CD4-positive, alpha-beta memory T cell (primary cell): ENCODE measurements at regions not wholly inside any gene's neighbourhood (a gene's known extent, or its start where the extent isn't known, plus 50 kb on each side); places are given as distances from the start of the nearest gene placed in this dataset.
"Not testable (repeated sequence)": the region's sequence is repeated elsewhere in the genome, so short reads cannot be mapped to it uniquely, and the experiment has no call there.

Source experiments
- CTCF ChIA-PET: fragments of 350-600 bp; sonication (Branson Sonifier 250); formaldehyde crosslinking; loops from one replicate; lab custom pipeline; 2021; ENCODE audit warnings: inconsistent platforms; ENCODE audit not compliant: partially characterized antibody; lab: Charles Lee
- POLR2A ChIA-PET: fragments of 350-600 bp; sonication (Branson Sonifier 250); formaldehyde crosslinking; loops from one replicate; lab custom pipeline; 2021; ENCODE audit not compliant: partially characterized antibody; lab: Charles Lee
- DNase-seq, 5 donors: peaks; one replicate each; pipeline versions ENCODE4 v3.0.0 to v3.0.0-alpha.2; 2020 to 2022; ENCODE audit warnings: mixed read lengths in 1 of 5
- H3K27ac ChIP-seq: one replicate; pipeline ENCODE4 v1.7.0; 2013; ENCODE audit warnings: low read depth, low read length
- H3K27me3 ChIP-seq: 2 replicates; pipeline ENCODE4 v1.7.0; 2013; ENCODE audit warnings: mild to moderate bottlenecking, low read length, moderate library complexity; ENCODE audit not compliant: insufficient read depth
- H3K36me3 ChIP-seq: 2 replicates; pipeline ENCODE4 v1.7.0; 2013; ENCODE audit warnings: mild to moderate bottlenecking, low read length, moderate library complexity; ENCODE audit not compliant: insufficient read depth
- H3K4me1 ChIP-seq: 2 replicates; pipeline ENCODE4 v1.7.0; 2013; ENCODE audit warnings: mild to moderate bottlenecking, low read length, moderate library complexity; ENCODE audit not compliant: insufficient read depth
- H3K4me3 ChIP-seq, 2 donors: one replicate each; pipeline ENCODE4 v1.7.0; 2013; ENCODE audit warnings: low read length in 2 of 2, mild to moderate bottlenecking in 1 of 2
- H3K9me3 ChIP-seq, 2 donors: one replicate each; pipeline ENCODE4 v1.7.0; 2013; ENCODE audit warnings: low read length in 2 of 2, control low read depth in 1 of 2; ENCODE audit not compliant: control insufficient read depth in 1 of 2
- H3K27ac Mint-ChIP-seq, 7 donors: one replicate each; pipeline ENCODE4 v1.8.0; 2020 to 2021; ENCODE audit warnings: mixed read lengths in 7 of 7, mild to moderate bottlenecking in 6 of 7, inconsistent platforms in 3 of 7, moderate library complexity in 3 of 7
- H3K27me3 Mint-ChIP-seq, 2 donors: one replicate each; pipeline ENCODE4 v1.8.0; 2020 to 2021; ENCODE audit warnings: mixed read lengths in 2 of 2
- H3K36me3 Mint-ChIP-seq, 2 donors: one replicate each; pipeline ENCODE4 v1.8.0; 2020 to 2021; ENCODE audit warnings: mixed read lengths in 2 of 2, inconsistent platforms in 1 of 2, mild to moderate bottlenecking in 1 of 2
- H3K4me1 Mint-ChIP-seq, 4 donors: one replicate each; pipeline ENCODE4 v1.8.0; 2020 to 2021; ENCODE audit warnings: mixed read lengths in 4 of 4, mild to moderate bottlenecking in 1 of 4
- H3K4me3 Mint-ChIP-seq, 8 donors: one replicate each; pipeline ENCODE4 v1.8.0; 2020 to 2021; ENCODE audit warnings: mixed read lengths in 8 of 8, mild to moderate bottlenecking in 7 of 8, moderate library complexity in 6 of 8, inconsistent platforms in 3 of 8
- H3K9me3 Mint-ChIP-seq, 8 donors: one replicate each; pipeline ENCODE4 v1.8.0; 2020 to 2021; ENCODE audit warnings: mixed read lengths in 8 of 8, mild to moderate bottlenecking in 5 of 8, inconsistent platforms in 3 of 8, moderate library complexity in 1 of 8
- intact Hi-C: fragments of 100-400 bp; cut with micrococcal nuclease; formaldehyde crosslinking; loops from one replicate; pipeline ENCODE4 v1.15.1; 2023

GRCh38 chr2:212894026-212894425 lies 257.4 kb downstream of the IKZF2 start:
- Histone ChIP-seq H3K4me3 (no peak overlapping the region), H3K36me3 (no peaks in the 10 kb centered on the region), H3K4me1 (no peaks in the 10 kb centered on the region), H3K27me3 (no peaks in the 10 kb centered on the region), H3K27ac (no peak overlapping the region), H3K9me3 (no peaks in the 10 kb centered on the region)
- intact Hi-C loops, result no loop called here
- ChIA-PET POLR2A (no interaction called here), CTCF (no interaction called here)
- Mint-ChIP-seq H3K9me3 (no peaks in the 10 kb centered on the region), H3K27ac (no peak overlapping the region), H3K4me3 (no peak overlapping the region), H3K27me3 (no peaks in the 10 kb centered on the region), H3K36me3 (no peaks in the 10 kb centered on the region), H3K4me1 (no peaks in the 10 kb centered on the region)
- DNase-seq, result no peak

GRCh38 chr2:212893216-212893615 lies 258.2 kb downstream of the IKZF2 start:
- Mint-ChIP-seq H3K4me1 (no peaks in the 10 kb centered on the region), H3K4me3 (no peak overlapping the region), H3K27ac (no peak overlapping the region), H3K27me3 (no peaks in the 10 kb centered on the region), H3K9me3 (no peaks in the 10 kb centered on the region), H3K36me3 (no peaks in the 10 kb centered on the region)
- H3K27ac ChIP-seq, result no peak overlapping the region
- intact Hi-C loops, result no loop called here
- H3K9me3 ChIP-seq, result no peaks in the 10 kb centered on the region
- CTCF ChIA-PET, result no interaction called here
- no peaks in the 10 kb centered on the region for H3K27me3 ChIP-seq
- no peak overlapping the region for H3K4me3 ChIP-seq
- POLR2A ChIA-PET, result no interaction called here
- no peaks in the 10 kb centered on the region for H3K36me3 ChIP-seq
- no peaks in the 10 kb centered on the region for H3K4me1 ChIP-seq
- no peak for DNase-seq

GRCh38 chr2:212892193-212892592 lies 259.2 kb downstream of the IKZF2 start:
- H3K27ac ChIP-seq, result no peak overlapping the region
- no peak overlapping the region for H3K4me3 Mint-ChIP-seq
- no peaks in the 10 kb centered on the region for H3K36me3 Mint-ChIP-seq
- no peaks in the 10 kb centered on the region for H3K9me3 ChIP-seq
- no peaks in the 10 kb centered on the region for H3K27me3 Mint-ChIP-seq
- H3K4me1 ChIP-seq, result no peaks in the 10 kb centered on the region
- no peaks in the 10 kb centered on the region for H3K4me1 Mint-ChIP-seq
- DNase-seq, result no peak
- no peak overlapping the region for H3K27ac Mint-ChIP-seq
- peaks cover 0 to 4% (median 0%) of the 10 kb centered on the region in 8 donors for H3K9me3 Mint-ChIP-seq
- no peak overlapping the region for H3K4me3 ChIP-seq
- intact Hi-C loops, result no loop called here
- no peaks in the 10 kb centered on the region for H3K36me3 ChIP-seq
- CTCF ChIA-PET, result interaction anchor here (1.0 kb wide), 1 partner anchor 21 kb away, joined by 3 read pairs; no protein-coding TSS in a partner anchor
- no peaks in the 10 kb centered on the region for H3K27me3 ChIP-seq
- POLR2A ChIA-PET, result no interaction called here

- Mint-ChIP-seq H3K9me3 (peaks cover 0 to 4% (median 1%) of the 10 kb centered on the region in 8 donors), H3K36me3 (no peaks in the 10 kb centered on the region), H3K4me1 (no peaks in the 10 kb centered on the region), H3K4me3 (no peak overlapping the region), H3K27ac (no peak overlapping the region), H3K27me3 (no peaks in the 10 kb centered on the region)
- CTCF ChIA-PET, result interaction anchor here (1.0 kb wide), 1 partner anchor 22 kb away, joined by 3 read pairs; no protein-coding TSS in a partner anchor
- POLR2A ChIA-PET, result no interaction called here
- intact Hi-C loops, result no loop called here
- Histone ChIP-seq H3K4me3 (no peak overlapping the region), H3K27me3 (no peaks in the 10 kb centered on the region), H3K27ac (no peak overlapping the region), H3K9me3 (no peaks in the 10 kb centered on the region), H3K36me3 (no peaks in the 10 kb centered on the region), H3K4me1 (no peaks in the 10 kb centered on the region)
- DNase-seq, result no peak
Observed at GRCh38 chr2:212891580-212891979, 259.8 kb downstream of the IKZF2 start.

- CTCF ChIA-PET, result no interaction called here
- H3K27ac ChIP-seq, result no peak overlapping the region
- POLR2A ChIA-PET, result no interaction called here
- Mint-ChIP-seq H3K4me1 (peaks cover 0 to 4% (median 0%) of the 10 kb centered on the region in 4 donors), H3K27ac (no peak overlapping the region), H3K36me3 (no peaks in the 10 kb centered on the region), H3K9me3 (peaks cover 5 to 39% (median 19%) of the 10 kb centered on the region in 8 donors), H3K27me3 (no peaks in the 10 kb centered on the region), H3K4me3 (no peak overlapping the region)
- no peaks in the 10 kb centered on the region for H3K4me1 ChIP-seq
- H3K9me3 ChIP-seq, result no peaks in the 10 kb centered on the region
- no peaks in the 10 kb centered on the region for H3K36me3 ChIP-seq
- H3K4me3 ChIP-seq, result no peak overlapping the region
- DNase-seq, result no peak
- intact Hi-C loops, result no loop called here
- H3K27me3 ChIP-seq, result no peaks in the 10 kb centered on the region
Observed at GRCh38 chr2:212882626-212883025, 268.8 kb downstream of the IKZF2 start.

GRCh38 chr2:212876556-212876955 lies 274.9 kb downstream of the IKZF2 start:
- H3K36me3 Mint-ChIP-seq, DNase-seq, H3K27me3 ChIP-seq, H3K36me3 ChIP-seq, H3K9me3 ChIP-seq, H3K27ac Mint-ChIP-seq, CTCF ChIA-PET, H3K4me1 ChIP-seq, POLR2A ChIA-PET, H3K27ac ChIP-seq, H3K4me3 Mint-ChIP-seq, H3K27me3 Mint-ChIP-seq, H3K4me3 ChIP-seq, intact Hi-C loops, H3K4me1 Mint-ChIP-seq: not testable (repeated sequence)
- peaks cover 0 to 21% (median 9%) of the 10 kb centered on the region in 8 donors for H3K9me3 Mint-ChIP-seq

GRCh38 chr2:212875950-212876349 lies 275.5 kb downstream of the IKZF2 start:
- H3K4me1 ChIP-seq, H3K9me3 ChIP-seq, H3K4me3 ChIP-seq, H3K27ac Mint-ChIP-seq, CTCF ChIA-PET, H3K36me3 Mint-ChIP-seq, H3K36me3 ChIP-seq, DNase-seq, H3K4me3 Mint-ChIP-seq, H3K27ac ChIP-seq, intact Hi-C loops, H3K27me3 Mint-ChIP-seq, POLR2A ChIA-PET, H3K27me3 ChIP-seq, H3K4me1 Mint-ChIP-seq: not testable (repeated sequence)
- peaks cover 0 to 21% (median 9%) of the 10 kb centered on the region in 8 donors for H3K9me3 Mint-ChIP-seq

- Mint-ChIP-seq H3K36me3 (no peaks in the 10 kb centered on the region), H3K9me3 (peaks cover 0 to 16% (median 4%) of the 10 kb centered on the region in 8 donors), H3K27ac (no peak overlapping the region), H3K4me1 (no peaks in the 10 kb centered on the region), H3K27me3 (no peaks in the 10 kb centered on the region), H3K4me3 (no peak overlapping the region)
- Histone ChIP-seq H3K27ac (no peak overlapping the region), H3K4me1 (no peaks in the 10 kb centered on the region), H3K36me3 (no peaks in the 10 kb centered on the region), H3K27me3 (no peaks in the 10 kb centered on the region), H3K4me3 (no peak overlapping the region), H3K9me3 (no peaks in the 10 kb centered on the region)
- DNase-seq, result no peak
- POLR2A ChIA-PET, result no interaction called here
- intact Hi-C loops, result no loop called here
- CTCF ChIA-PET, result no interaction called here
Observed at GRCh38 chr2:212873256-212873655, 278.2 kb downstream of the IKZF2 start.
